ENCODE measurements at regions not wholly inside any gene's neighbourhood (a gene's known extent, or its start where the extent isn't known, plus 50 kb on each side); places are given as distances from the start of the nearest gene placed in this dataset.
"Not testable (repeated sequence)": the region's sequence is repeated elsewhere in the genome, so short reads cannot be mapped to it uniquely, and the experiment has no call there.

GRCh38 chr10:64115908-64116643 is 594.9 kb downstream of the REEP3 start:
- Histone ChIP-seq H3K27ac (no peak overlapping the region), H3K27me3 (no peaks in the 10 kb centered on the region), H3K4me3 (no peak overlapping the region), H3K9me3 (no peaks in the 10 kb centered on the region), H3K36me3 (no peaks in the 10 kb centered on the region), H3K4me1 (no peaks in the 10 kb centered on the region)
- 65 to 70% methylated on average over 4 of the region's 4 CpGs for WGBS, 2 donors
- TF ChIP-seq CTCF (IDR thresholded peaks at IDR 0.05), result no peak
- no peak for TF ChIP-seq EP300 (IDR thresholded peaks at IDR 0.05)
- no peak for TF ChIP-seq POLR2AphosphoS5 (IDR thresholded peaks at IDR 0.05)
- TF ChIP-seq POLR2A (IDR thresholded peaks at IDR 0.05), result no peak
- intact Hi-C loops (cut with DNase I), result no loop called here
- no peak for DNase-seq

DNA sequence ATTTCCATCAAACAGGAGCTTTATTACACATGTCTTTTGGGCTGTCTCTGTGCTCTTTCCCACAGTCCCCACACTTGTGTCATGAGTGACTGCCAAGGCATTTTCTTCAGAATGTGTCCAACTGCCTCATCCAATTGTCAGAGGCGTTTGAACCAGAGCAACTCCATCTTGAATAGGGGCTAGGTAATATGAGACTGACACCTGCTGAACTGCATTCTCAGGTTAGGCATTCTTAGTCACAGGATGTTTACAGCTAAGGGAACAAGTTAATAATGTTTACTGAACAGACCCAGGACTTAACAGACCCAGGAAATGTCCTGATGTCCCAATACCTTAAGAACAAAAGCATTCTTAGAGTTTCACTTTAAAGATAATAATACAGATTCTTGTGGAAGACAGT is 595.5 kb downstream of the REEP3 start:
- Histone ChIP-seq H3K9me3 (no peaks in the 10 kb centered on the region), H3K4me3 (no peak overlapping the region), H3K27ac (no peak overlapping the region), H3K27me3 (no peaks in the 10 kb centered on the region), H3K4me1 (no peaks in the 10 kb centered on the region), H3K36me3 (no peaks in the 10 kb centered on the region)
- DNase-seq, result no peak
- WGBS, 2 donors, result 72 to 78% methylated on average over 1 of the region's 1 CpG
- intact Hi-C loops (cut with DNase I), result no loop called here
- no peak for TF ChIP-seq POLR2AphosphoS5 (IDR thresholded peaks at IDR 0.05)
- TF ChIP-seq CTCF (IDR thresholded peaks at IDR 0.05), result no peak
- no peak for TF ChIP-seq POLR2A (IDR thresholded peaks at IDR 0.05)
- no peak for TF ChIP-seq EP300 (IDR thresholded peaks at IDR 0.05)

DNA sequence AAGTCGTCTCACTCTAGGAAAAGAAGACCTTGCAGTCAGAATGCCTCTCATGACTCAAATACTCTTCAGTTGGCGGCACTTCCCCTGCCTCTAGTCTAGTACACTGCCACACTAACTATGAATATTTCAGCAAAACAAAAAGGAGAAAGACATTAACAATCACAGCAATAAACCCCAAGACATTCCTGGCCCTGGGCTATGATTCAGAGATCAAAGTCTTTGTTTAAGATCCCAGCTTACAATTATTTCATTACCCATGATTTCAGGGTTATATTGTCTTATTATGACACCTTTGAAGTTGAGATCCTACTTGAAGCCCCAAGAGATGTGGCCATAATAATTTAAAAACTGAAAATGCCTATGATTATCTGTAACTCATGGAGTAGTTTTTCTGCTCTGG is 597.5 kb downstream of the REEP3 start:
- no peaks in the 10 kb centered on the region for H3K9me3 ChIP-seq
- intact Hi-C loops (cut with DNase I), result no loop called here
- H3K4me1 ChIP-seq, result no peaks in the 10 kb centered on the region
- 40 to 77% methylated on average over 2 of the region's 2 CpGs for WGBS, 2 donors
- no peak overlapping the region for H3K27ac ChIP-seq
- no peaks in the 10 kb centered on the region for H3K27me3 ChIP-seq
- TF ChIP-seq POLR2A (IDR thresholded peaks at IDR 0.05), result no peak
- TF ChIP-seq CTCF (IDR thresholded peaks at IDR 0.05), result no peak
- no peak for TF ChIP-seq POLR2AphosphoS5 (IDR thresholded peaks at IDR 0.05)
- TF ChIP-seq EP300 (IDR thresholded peaks at IDR 0.05), result no peak
- no peak for DNase-seq
- H3K4me3 ChIP-seq, result no peak overlapping the region
- no peaks in the 10 kb centered on the region for H3K36me3 ChIP-seq

- H3K36me3 ChIP-seq; H3K27ac ChIP-seq; H3K9me3 ChIP-seq; DNase-seq; H3K27me3 ChIP-seq; H3K4me1 ChIP-seq; intact Hi-C loops (cut with DNase I); H3K4me3 ChIP-seq: not testable (repeated sequence)
- 19 to 75% methylated on average over 23 of the region's 23 CpGs for WGBS, 2 donors
Measured at GRCh38 chr10:64120301-64120980, 599.2 kb downstream of the REEP3 start.

DNA sequence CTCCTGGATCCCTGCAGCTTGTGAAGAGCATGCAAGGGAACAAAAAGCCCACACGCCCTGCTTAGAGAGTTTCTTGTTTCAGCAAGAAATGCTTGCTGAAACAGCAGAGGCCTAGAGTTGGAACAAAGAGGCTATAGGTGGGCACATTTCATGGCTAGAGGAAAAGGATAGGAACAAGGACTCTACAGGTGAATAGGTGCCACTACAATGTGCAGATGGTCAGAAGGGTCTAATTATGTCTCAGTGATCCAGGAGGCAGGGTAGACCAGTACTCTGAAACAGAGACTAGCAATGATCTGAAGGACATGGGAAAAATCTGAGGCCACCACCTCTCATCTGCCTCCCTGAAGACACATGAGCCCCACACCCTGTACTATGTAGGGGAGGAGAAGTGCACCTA is 609.0 kb downstream of the REEP3 start:
- Histone ChIP-seq H3K4me3 (no peak overlapping the region), H3K9me3 (no peaks in the 10 kb centered on the region), H3K27me3 (no peaks in the 10 kb centered on the region), H3K36me3 (no peaks in the 10 kb centered on the region), H3K27ac (no peak overlapping the region), H3K4me1 (no peaks in the 10 kb centered on the region)
- intact Hi-C loops (cut with DNase I), result no loop called here
- 87 to 89% methylated on average over 1 of the region's 1 CpG for WGBS, 2 donors
- TF ChIP-seq CTCF (IDR thresholded peaks at IDR 0.05) (no peak), EP300 (IDR thresholded peaks at IDR 0.05) (no peak), POLR2A (IDR thresholded peaks at IDR 0.05) (no peak), POLR2AphosphoS5 (IDR thresholded peaks at IDR 0.05) (no peak)
- no peak for DNase-seq
